HG03521 (cell line): ENCODE measurements at regions not wholly inside any gene's neighbourhood (a gene's known extent, or its start where the extent isn't known, plus 50 kb on each side); places are given as distances from the start of the nearest gene placed in this dataset.
"Not testable (repeated sequence)": the region's sequence is repeated elsewhere in the genome, so short reads cannot be mapped to it uniquely, and the experiment has no call there.

Experiments
- ATAC-seq: cut with Tn5 transposase; IDR thresholded peaks from one replicate; pipeline ENCODE4 v1.9.1; 2021; ENCODE audit warnings: mild to moderate bottlenecking, moderate library complexity; ENCODE audit not compliant: unreplicated experiment

- no peak for ATAC-seq
Measured at GRCh38 chr6:78500299-78501089, 366.9 kb upstream of the IRAK1BP1 start.

- no peak for ATAC-seq
Measured at GRCh38 chr6:78502386-78502887, 364.9 kb upstream of the IRAK1BP1 start.

- no peak for ATAC-seq
Measured at GRCh38 chr6:78505178-78505577, 362.2 kb upstream of the IRAK1BP1 start.

GRCh38 chr6:78511009-78511408 is 356.3 kb upstream of the IRAK1BP1 start:
- no peak for ATAC-seq

GRCh38 chr6:78513856-78514255 is 353.5 kb upstream of the IRAK1BP1 start:
- no peak for ATAC-seq

GRCh38 chr6:78515271-78515670 is 352.1 kb upstream of the IRAK1BP1 start:
- ATAC-seq: no peak

GRCh38 chr6:78517399-78517798 is 350.0 kb upstream of the IRAK1BP1 start:
- ATAC-seq: no peak

GRCh38 chr6:78523622-78524021 is 343.7 kb upstream of the IRAK1BP1 start:
- ATAC-seq: no peak

- ATAC-seq: no peak
Measured at GRCh38 chr6:78525976-78526375, 341.4 kb upstream of the IRAK1BP1 start.

- ATAC-seq: no peak
Measured at GRCh38 chr6:78526432-78526831, 340.9 kb upstream of the IRAK1BP1 start.

GRCh38 chr6:78528926-78529325 is 338.4 kb upstream of the IRAK1BP1 start:
- no peak for ATAC-seq

GRCh38 chr6:78530208-78530607 is 337.1 kb upstream of the IRAK1BP1 start:
- ATAC-seq: no peak

- ATAC-seq: no peak
Measured at GRCh38 chr6:78533426-78533825, 333.9 kb upstream of the IRAK1BP1 start.

GRCh38 chr6:78533876-78534275 is 333.5 kb upstream of the IRAK1BP1 start:
- ATAC-seq: no peak

- ATAC-seq: no peak
Measured at GRCh38 chr6:78538002-78538401, 329.3 kb upstream of the IRAK1BP1 start.

GRCh38 chr6:78547636-78548035 is 319.7 kb upstream of the IRAK1BP1 start:
- not testable (repeated sequence) for ATAC-seq

- no peak for ATAC-seq
Measured at GRCh38 chr6:78551361-78551760, 316.0 kb upstream of the IRAK1BP1 start.

- no peak for ATAC-seq
Measured at GRCh38 chr6:78552435-78552834, 314.9 kb upstream of the IRAK1BP1 start.

- ATAC-seq: no peak
Measured at GRCh38 chr6:78554341-78554740, 313.0 kb upstream of the IRAK1BP1 start.

- no peak for ATAC-seq
Measured at GRCh38 chr6:78559056-78559455, 308.3 kb upstream of the IRAK1BP1 start.

GRCh38 chr6:78561015-78561414 is 306.3 kb upstream of the IRAK1BP1 start:
- ATAC-seq: no peak

- no peak for ATAC-seq
Measured at GRCh38 chr6:78565997-78566396, 301.4 kb upstream of the IRAK1BP1 start.

- ATAC-seq: no peak
Measured at GRCh38 chr6:78570044-78570443, 297.3 kb upstream of the IRAK1BP1 start.
